H4 (cell line): ENCODE measurements at regions not wholly inside any gene's neighbourhood (a gene's known extent, or its start where the extent isn't known, plus 50 kb on each side); places are given as distances from the start of the nearest gene placed in this dataset.
A peak's percentile ranks its signal among the peaks of the same experiment; 100 is the strongest.
"Not testable (repeated sequence)": the region's sequence is repeated elsewhere in the genome, so short reads cannot be mapped to it uniquely, and the experiment has no call there.

Experiments used
- DNase-seq: peaks from one replicate; pipeline ENCODE4 v3.0.0-alpha.2; 2015; ENCODE audit warnings: low spot score

DNA sequence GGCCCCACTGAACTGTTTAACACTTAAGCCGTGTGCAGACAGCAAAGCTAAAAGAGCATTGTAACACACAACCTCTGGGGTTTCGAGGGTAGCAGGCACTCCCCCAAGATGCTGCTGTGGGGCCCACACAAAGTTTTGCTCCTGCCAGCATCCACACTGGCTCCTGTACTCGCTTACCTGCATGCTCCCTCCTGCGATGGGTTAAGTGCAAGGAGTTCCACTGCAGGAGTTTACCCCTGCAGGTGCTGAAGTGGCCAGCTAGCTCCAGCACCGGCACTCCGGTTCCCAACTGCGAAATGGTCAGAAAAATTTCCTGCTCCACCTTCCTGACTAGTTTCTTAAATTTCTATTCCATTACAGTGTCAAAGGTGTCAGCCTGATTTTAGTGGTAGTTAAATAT is 443.5 kb downstream of the PCDH10 start:
- no peak for DNase-seq

GRCh38 chr4:133592106-133592505 is 443.0 kb downstream of the PCDH10 start:
- DNase-seq: no peak

DNA sequence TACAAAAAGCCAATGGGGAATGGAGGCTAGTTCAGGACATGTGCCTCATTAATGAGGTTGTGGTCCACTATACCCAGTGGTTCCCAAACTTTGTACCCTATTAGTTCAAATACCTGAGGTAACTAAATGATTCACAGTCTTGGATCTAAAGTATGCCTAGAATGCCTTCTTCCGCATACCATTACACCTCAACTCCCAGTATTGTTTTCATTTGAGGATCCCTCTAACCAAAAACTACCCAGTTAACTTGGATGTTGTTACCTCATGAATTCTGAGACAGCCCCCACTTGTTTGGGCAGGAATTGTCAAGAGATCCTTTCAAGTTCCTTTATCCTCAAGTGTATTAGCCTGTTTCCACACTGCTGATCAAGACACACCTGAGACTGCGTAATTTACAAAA is 439.2 kb downstream of the PCDH10 start:
- no peak for DNase-seq

DNA sequence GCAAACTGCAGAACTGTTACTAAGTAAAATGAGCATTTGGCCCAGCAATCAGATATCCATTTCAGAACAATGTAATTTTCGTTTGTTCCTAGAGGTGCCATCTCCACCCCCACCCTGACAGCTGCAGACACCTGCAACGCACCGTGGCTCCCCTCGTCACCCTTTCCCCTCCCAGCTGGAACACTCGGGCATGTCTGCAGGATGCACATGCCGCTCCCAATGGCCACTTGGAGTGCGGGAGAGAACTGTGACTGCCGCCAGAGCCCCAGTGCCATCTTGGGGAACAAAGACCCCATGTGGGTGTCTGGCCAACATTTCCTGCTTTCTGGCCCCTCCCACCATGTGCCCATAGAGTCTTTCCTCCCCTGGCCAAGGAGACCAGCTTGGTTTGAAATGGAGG is 436.2 kb downstream of the PCDH10 start:
- no peak for DNase-seq

GRCh38 chr4:133584714-133585113 is 435.6 kb downstream of the PCDH10 start:
- no peak for DNase-seq

GRCh38 chr4:133581996-133582619 is 433.0 kb downstream of the PCDH10 start:
- peak; percentile 49 for DNase-seq

GRCh38 chr4:133574248-133574647 is 425.2 kb downstream of the PCDH10 start:
- no peak for DNase-seq

DNA sequence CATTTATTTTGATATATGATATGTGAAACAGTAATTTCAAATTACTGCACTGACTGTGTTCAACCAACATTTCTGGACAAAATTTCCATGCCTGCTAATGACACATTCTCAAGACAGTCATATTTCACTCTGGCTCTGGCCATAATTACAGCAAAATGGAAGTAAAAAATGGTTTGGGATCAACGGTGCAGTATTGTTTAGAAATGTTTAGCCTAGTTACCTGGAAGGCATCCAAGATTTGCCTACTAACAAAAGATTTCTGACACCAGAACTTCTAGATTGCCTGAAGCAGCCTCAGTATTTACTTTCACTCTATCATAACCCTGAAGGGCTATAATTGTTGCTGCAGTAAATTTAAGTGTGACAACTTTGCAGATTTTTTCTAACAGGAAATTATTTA is 416.3 kb downstream of the PCDH10 start:
- peak; percentile 88 for DNase-seq

DNA sequence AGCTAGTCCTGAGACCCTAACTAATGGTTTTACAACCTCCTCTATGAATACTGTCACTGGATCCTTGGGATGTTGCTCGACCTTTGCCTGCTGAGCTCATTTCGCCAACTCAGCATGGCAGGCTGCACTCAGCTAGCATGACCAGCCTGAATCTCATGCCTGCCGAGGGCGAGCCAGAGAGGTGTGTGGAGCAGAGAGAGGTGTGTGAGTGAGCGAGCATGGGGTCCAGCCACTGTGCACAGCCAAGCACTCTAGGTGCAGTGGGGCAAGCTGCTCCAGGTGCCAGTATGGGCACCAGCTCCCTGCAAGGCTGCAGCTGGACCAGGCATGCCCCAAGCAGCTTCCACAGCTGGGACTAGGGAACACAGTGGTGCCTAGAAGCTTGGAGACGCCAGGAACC is 410.9 kb downstream of the PCDH10 start:
- DNase-seq: no peak

DNA sequence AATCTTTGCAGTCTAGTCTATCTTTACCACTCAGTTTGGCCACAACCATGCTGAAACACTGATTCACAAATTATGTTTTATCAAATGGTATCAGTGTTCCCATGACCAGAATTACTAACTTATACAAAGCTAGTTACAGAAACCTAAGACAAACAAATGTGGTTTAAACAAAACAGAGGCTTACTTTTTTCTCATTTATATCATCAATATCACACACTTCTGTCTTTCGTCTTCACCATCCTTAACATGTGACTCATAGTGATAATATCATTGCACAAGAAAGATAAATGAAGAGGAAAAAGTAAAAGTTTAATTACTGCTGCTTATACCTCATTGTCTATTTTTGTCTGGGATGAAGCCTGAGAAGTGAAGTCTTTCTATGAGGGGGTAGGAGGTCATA is 406.6 kb downstream of the PCDH10 start:
- no peak for DNase-seq

DNA sequence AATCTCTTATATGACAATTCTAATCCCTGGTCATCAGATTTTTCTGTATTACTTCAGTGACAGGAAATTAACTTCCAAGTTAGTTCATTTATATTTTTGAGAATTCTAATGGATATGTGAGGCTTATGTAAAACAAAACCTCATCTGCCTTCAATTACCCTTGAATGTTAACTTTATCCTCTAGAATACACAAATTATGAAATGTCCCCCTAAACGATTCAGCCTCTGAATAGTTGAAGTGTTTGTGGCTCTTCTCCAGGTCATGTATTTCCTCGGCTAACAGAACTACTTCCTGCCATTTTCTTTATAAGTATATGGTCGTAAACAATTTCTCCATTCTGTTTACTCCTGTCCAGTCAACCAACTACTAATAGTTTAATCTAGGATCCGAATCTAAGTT is 401.3 kb downstream of the PCDH10 start:
- DNase-seq: no peak

- no peak for DNase-seq
Measured at GRCh38 chr4:133544097-133544496, 395.0 kb downstream of the PCDH10 start.

- no peak for DNase-seq
Measured at GRCh38 chr4:133537780-133538281, 388.7 kb downstream of the PCDH10 start.

DNA sequence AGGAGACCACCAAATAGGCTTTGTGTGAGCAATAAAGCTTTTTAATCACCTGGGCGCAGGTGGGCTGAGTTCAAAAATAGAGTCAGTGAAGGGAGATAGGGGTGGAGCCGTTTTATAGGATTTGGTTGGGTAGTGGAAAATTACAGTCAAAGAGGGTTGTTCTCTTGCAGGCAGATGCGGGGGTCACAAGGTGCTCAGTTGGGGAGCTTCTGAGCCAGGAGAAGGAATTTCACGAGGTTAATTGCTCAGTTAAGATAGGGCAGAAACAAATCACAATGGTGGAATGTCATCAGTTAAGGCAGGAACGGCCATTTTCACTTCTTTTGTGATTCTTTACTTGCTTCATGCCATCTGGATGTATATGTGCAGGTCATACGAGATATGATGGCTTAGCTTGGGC is 385.1 kb downstream of the PCDH10 start:
- DNase-seq: not testable (repeated sequence)

- DNase-seq: no peak
Measured at GRCh38 chr4:133524369-133524768, 375.3 kb downstream of the PCDH10 start.

DNA sequence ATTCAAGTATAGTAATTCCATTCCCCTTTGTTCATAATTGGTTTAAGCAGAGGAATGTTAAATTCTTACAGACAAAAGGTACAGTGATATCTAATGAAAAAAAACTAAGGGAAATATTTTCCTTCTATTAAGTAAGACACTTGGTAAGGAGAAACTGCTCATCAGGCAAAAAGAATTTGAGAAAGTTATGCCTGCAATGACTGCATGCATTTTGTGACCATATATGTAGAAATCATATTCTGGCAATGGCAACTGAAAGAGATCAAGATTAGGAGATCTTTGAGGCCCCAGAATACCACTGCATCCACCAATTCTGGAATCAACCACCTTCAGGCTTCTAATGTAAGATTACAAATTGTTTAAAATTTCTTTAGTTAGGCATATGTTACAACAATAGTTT is 364.8 kb downstream of the PCDH10 start:
- no peak for DNase-seq

GRCh38 chr4:133498149-133498548 is 349.1 kb downstream of the PCDH10 start:
- DNase-seq: no peak

DNA sequence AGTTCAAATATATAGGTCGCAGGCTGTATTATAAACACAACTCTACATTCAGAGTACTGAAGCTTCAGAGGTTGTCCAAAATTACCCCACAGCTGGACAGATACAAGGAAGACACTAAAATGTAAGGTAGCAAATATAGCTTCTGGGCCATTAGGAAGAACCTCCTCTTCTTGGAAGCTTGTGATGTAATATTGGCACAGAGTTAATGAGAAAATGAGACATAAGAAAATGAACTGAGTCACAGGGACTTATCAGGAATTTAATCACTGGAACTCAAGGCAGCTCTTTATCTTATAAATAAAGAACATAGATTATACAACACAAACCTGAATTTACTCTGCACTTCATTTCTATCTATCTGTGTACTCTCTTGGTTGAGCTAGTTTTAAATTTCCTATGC is 344.7 kb downstream of the PCDH10 start:
- no peak for DNase-seq

DNA sequence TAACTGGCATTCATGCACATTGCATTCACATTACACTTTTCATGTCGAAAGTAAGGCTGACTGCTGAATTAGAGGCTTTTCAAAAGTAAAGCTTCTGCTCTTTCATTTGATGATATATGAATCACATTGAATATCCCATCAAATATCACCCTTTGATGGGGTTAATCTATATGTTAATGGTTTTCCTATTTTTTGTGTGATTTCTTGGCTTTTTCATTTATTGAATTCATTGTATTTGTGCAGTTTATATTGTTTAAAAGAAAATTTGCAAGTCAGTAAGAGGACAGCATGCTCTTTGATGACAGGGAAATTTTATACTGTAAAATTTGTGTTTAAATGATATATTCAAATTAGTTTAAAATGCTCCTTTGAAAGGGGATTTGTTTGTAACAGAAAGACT is 344.1 kb downstream of the PCDH10 start:
- DNase-seq: no peak

DNA sequence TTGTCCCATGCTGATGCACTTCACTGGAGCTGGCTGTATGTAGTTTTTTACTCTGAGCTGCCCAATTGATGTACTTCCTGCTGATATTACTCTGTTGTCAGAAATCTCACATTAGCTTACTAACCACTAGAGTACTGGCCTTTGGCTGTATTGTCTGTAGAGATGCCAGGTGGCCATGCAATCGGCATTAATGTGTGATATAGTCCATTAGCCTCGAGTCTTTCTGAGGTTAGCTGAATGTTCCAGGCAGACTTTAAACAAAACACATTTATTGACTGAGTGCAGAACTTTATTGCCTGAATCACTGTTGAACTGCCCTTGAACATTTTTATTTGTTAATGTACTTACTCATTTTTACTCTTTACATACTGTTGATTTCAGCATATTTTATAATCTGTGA is 335.2 kb downstream of the PCDH10 start:
- DNase-seq: no peak

GRCh38 chr4:133483600-133484246 is 334.6 kb downstream of the PCDH10 start:
- peak; percentile 67 for DNase-seq

GRCh38 chr4:133476063-133476462 is 327.0 kb downstream of the PCDH10 start:
- DNase-seq: no peak

DNA sequence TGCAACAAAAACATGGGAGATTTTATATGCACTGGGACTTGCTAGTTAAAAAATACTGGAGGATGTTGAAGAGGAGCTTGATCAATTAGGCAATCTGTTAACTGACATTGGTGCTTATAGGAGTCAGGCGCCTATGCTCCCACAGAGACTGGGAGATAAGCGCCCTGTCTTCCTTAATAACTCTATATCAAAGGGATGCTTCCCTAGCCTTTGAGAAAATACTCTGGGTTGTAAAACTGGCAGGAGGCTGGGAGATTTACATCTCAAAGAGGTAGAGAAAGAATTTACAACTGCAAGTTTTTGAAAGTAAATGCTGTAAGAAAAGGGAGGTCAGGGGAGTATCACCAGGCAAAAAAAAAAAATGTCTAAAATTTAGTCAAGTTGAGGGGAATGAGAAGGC is 325.4 kb downstream of the PCDH10 start:
- no peak for DNase-seq

DNA sequence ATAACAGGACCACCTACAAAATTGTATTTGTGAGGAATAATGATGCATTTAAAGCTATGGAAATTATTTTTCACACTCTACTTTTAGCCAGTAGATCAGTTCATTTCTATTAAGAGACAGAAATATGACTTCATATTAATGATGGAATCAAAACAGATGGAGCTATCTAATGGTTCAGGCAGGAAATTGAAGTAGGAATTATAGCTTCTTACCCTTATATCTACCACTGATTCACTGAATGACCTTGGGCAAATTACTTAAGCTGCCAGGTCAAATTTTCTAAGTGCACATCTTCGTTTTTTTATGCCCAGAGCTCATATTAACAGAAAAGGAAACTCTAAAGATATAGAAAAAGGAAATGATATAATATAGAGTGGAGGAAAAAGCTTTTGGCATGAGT is 323.1 kb downstream of the PCDH10 start:
- DNase-seq: no peak
